HCT116 (cell line): ENCODE measurements at regions not wholly inside any gene's neighbourhood (a gene's known extent, or its start where the extent isn't known, plus 50 kb on each side); places are given as distances from the start of the nearest gene placed in this dataset.

Experiments used
- ATAC-seq: fragments of 200-7000 bp; cut with Tn5 transposase; 2 replicates; pipeline ENCODE4 v1.9.1; 2020; ENCODE audit warnings: mild to moderate bottlenecking, moderate library complexity
- BruUV-seq: library from RNA; stranded (reverse); fragments of 400-500 nt; replicated peaks from 2 replicates; lab custom pipeline; 2021; lab: Mats Ljungman, UMichigan
- CTCF ChIA-PET: fragments of 300-600 bp; sonication (Branson Sonifier 250); formaldehyde crosslinking; loops from one replicate; lab custom pipeline; 2021; ENCODE audit warnings: antibody characterized with exemption; lab: Charles Lee
- POLR2A ChIA-PET: fragments of 300-600, 350-600 bp; sonication (Branson Sonifier 250); formaldehyde crosslinking; loops from one replicate; lab custom pipeline; 2021; ENCODE audit warnings: antibody characterized with exemption; lab: Charles Lee
- RAD21 ChIA-PET, 2 experiments: fragments of 300-600 bp; sonication (Branson Sonifier 250); formaldehyde crosslinking; loops; one replicate each; lab custom pipeline; 2023; ENCODE audit warnings: low total read pairs in 2 of 2; ENCODE audit not compliant: uncharacterized antibody in 2 of 2, unreplicated experiment in 2 of 2, low non-redundant PET in 1 of 2; lab: Charles Lee
- DNase-seq: peaks from one replicate; pipeline ENCODE4 v3.0.0-alpha.2; 2010; ENCODE audit warnings: low read depth, low spot score
- H2AFZ ChIP-seq: fragments of 200-600 bp; shearing (Covaris generic), sonication (generic); 2 replicates; pipeline ENCODE4 v1.6.1; 2017; ENCODE audit warnings: low read depth, mixed run types, mixed read lengths, antibody characterized with exemption, low read length; ENCODE audit not compliant: poor library complexity, severe bottlenecking
- H3K27ac ChIP-seq: 2 replicates; pipeline ENCODE4 v1.5.1; 2012; ENCODE audit warnings: low read depth, low read length
- H3K27me3 ChIP-seq: fragments of 200-600 bp; sonication (generic); 2 replicates; pipeline ENCODE4 v1.6.1; 2016; ENCODE audit warnings: mixed run types, low read length, mixed read lengths; ENCODE audit not compliant: insufficient read depth
- H3K36me3 ChIP-seq, 2 experiments: fragments of 200-500 bp in 1 of 2; fragments of 200-600 bp in 1 of 2; sonication (Bioruptor generic) in 1 of 2; sonication (generic) in 1 of 2; 2 replicates each; pipeline versions ENCODE4 v1.5.1 to v1.6.1; 2014 to 2016; ENCODE audit warnings: low read length in 2 of 2, inconsistent platforms in 1 of 2, mixed read lengths in 1 of 2, mixed run types in 1 of 2; ENCODE audit not compliant: insufficient read depth in 2 of 2, control insufficient read depth in 1 of 2
- H3K4me1 ChIP-seq, 2 experiments: fragments of 200-600 bp in 1 of 2; sonication (generic) in 1 of 2; 2 replicates each; pipeline versions ENCODE4 v1.5.1 to v1.6.1; 2012 to 2017; ENCODE audit warnings: low read length in 2 of 2, inconsistent platforms in 1 of 2, mild to moderate bottlenecking in 1 of 2, mixed read lengths in 1 of 2, mixed run types in 1 of 2, moderate library complexity in 1 of 2; ENCODE audit not compliant: insufficient read depth in 2 of 2, control insufficient read depth in 1 of 2
- H3K4me2 ChIP-seq: fragments of 200-600 bp; sonication (generic); 2 replicates; pipeline ENCODE4 v1.6.1; 2017; ENCODE audit warnings: mixed run types, low read length, mixed read lengths
- H3K4me3 ChIP-seq, 2 experiments: fragments of 200-600 bp in 1 of 2; sonication (generic) in 1 of 2; replicated peaks in 1 of 2; 2 replicates each; pipeline ENCODE4 v1.5.1; 2011 to 2016; ENCODE audit warnings: low read length in 2 of 2, control low read depth in 1 of 2, low read depth in 1 of 2, mild to moderate bottlenecking in 1 of 2, mixed read lengths in 1 of 2, mixed run types in 1 of 2
- H3K79me2 ChIP-seq: fragments of 200-600 bp; sonication (generic); 2 replicates; pipeline ENCODE4 v1.6.1; 2017; ENCODE audit warnings: mild to moderate bottlenecking, mixed run types, low read length, moderate library complexity, mixed read lengths; ENCODE audit not compliant: insufficient read depth
- H3K9ac ChIP-seq: fragments of 200-600 bp; sonication (generic); 2 replicates; pipeline ENCODE4 v1.6.1; 2016; ENCODE audit warnings: low read length, mixed read lengths
- H3K9me2 ChIP-seq: fragments of 200-600 bp; sonication (generic), shearing (Covaris generic); 2 replicates; pipeline ENCODE4 v1.6.1; 2017; ENCODE audit warnings: mixed run types, mild to moderate bottlenecking, moderate library complexity; ENCODE audit not compliant: insufficient read depth
- H3K9me3 ChIP-seq, 2 experiments: fragments of 200-500 bp in 1 of 2; fragments of 200-600 bp in 1 of 2; sonication (Bioruptor generic) in 1 of 2; sonication (generic) in 1 of 2; 2 replicates each; pipeline ENCODE4 v1.6.1; 2014 to 2017; ENCODE audit warnings: low read length in 2 of 2, mixed read lengths in 2 of 2, inconsistent platforms in 1 of 2, low read depth in 1 of 2, mild to moderate bottlenecking in 1 of 2, mixed run types in 1 of 2, moderate library complexity in 1 of 2; ENCODE audit not compliant: control insufficient read depth in 1 of 2, insufficient read depth in 1 of 2
- H4K20me1 ChIP-seq: fragments of 200-600 bp; sonication (generic), shearing (Covaris generic); 2 replicates; pipeline ENCODE4 v1.6.1; 2017; ENCODE audit warnings: mixed run types, mild to moderate bottlenecking, moderate library complexity; ENCODE audit not compliant: insufficient read depth
- CBX3 ChIP-seq: IDR thresholded peaks from 2 replicates; pipeline ENCODE4 v1.6.1; 2012; ENCODE audit warnings: low read depth
- CTCF ChIP-seq, 3 experiments: fragments of 200-600 bp in 1 of 3; sonication (generic) in 1 of 3; IDR thresholded peaks in 2 of 3; conservative IDR thresholded peaks in 1 of 3; 2 replicates each; pipeline ENCODE4 v1.5.1; 2012 to 2017; ENCODE audit warnings: low read depth in 2 of 3, low read length in 2 of 3, antibody characterized with exemption in 1 of 3, borderline replicate concordance in 1 of 3, control low read depth in 1 of 3, mild to moderate bottlenecking in 1 of 3, mixed read lengths in 1 of 3, mixed run types in 1 of 3, moderate library complexity in 1 of 3; ENCODE audit not compliant: insufficient read depth in 1 of 3
- EGR1 ChIP-seq: IDR thresholded peaks from 2 replicates; pipeline ENCODE4 v1.6.1; 2012; ENCODE audit warnings: low read depth
- EZH2 ChIP-seq: fragments of 200-600 bp; sonication (generic); IDR thresholded peaks from 2 replicates; pipeline ENCODE4 v1.6.1; 2017; ENCODE audit warnings: antibody characterized with exemption, mixed run types
- EZH2phosphoT487 ChIP-seq: fragments of 200-600 bp; IDR thresholded peaks from 2 replicates; pipeline ENCODE4 v1.6.1; 2018; ENCODE audit warnings: antibody characterized with exemption, borderline replicate concordance
- FOSL1 ChIP-seq: IDR thresholded peaks from 2 replicates; pipeline ENCODE4 v1.6.1; 2012; ENCODE audit warnings: low read depth
- JUND ChIP-seq: IDR thresholded peaks from 2 replicates; pipeline ENCODE4 v1.6.1; 2012
- MAX ChIP-seq: IDR thresholded peaks from 2 replicates; pipeline ENCODE4 v1.6.1; 2012
- POLR2A ChIP-seq: IDR thresholded peaks from 2 replicates; pipeline ENCODE4 v1.7.0; 2011; ENCODE audit warnings: borderline replicate concordance; ENCODE audit not compliant: insufficient read depth, insufficient read length; ENCODE audit errors: extremely low read depth
- POLR2AphosphoS5 ChIP-seq: IDR thresholded peaks from 2 replicates; pipeline ENCODE4 v1.6.1; 2011; ENCODE audit warnings: mild to moderate bottlenecking, low read depth, low read length, moderate library complexity
- SIN3A ChIP-seq: IDR thresholded peaks from 2 replicates; pipeline ENCODE4 v1.6.1; 2012; ENCODE audit warnings: low read depth
- SP1 ChIP-seq: IDR thresholded peaks from 2 replicates; pipeline ENCODE4 v1.6.1; 2012; ENCODE audit warnings: low read depth
- SRF ChIP-seq: IDR thresholded peaks from 2 replicates; pipeline ENCODE4 v1.6.1; 2012; ENCODE audit warnings: low read depth
- YY1 ChIP-seq: IDR thresholded peaks from 2 replicates; pipeline ENCODE4 v1.6.1; 2011; ENCODE audit warnings: low read length, low read depth, moderate library complexity, mild to moderate bottlenecking; ENCODE audit not compliant: insufficient replicate concordance; ENCODE audit errors: extremely low read depth
- ZBTB33 ChIP-seq: IDR thresholded peaks from 2 replicates; pipeline ENCODE4 v1.6.1; 2011; ENCODE audit warnings: mild to moderate bottlenecking, low read length, moderate library complexity; ENCODE audit not compliant: insufficient replicate concordance; ENCODE audit errors: extremely low read depth
- ZNF274 ChIP-seq: fragments of 200-500 bp; sonication (Bioruptor generic); IDR thresholded peaks from 2 replicates; pipeline ENCODE4 v1.6.1; 2014; ENCODE audit warnings: mild to moderate bottlenecking, low read depth, low read length, inconsistent platforms
- intact Hi-C: fragments of 100-400 bp; cut with micrococcal nuclease; formaldehyde crosslinking; loops from 2 replicates; pipeline ENCODE4 v1.10.0; 2022

GRCh38 chr15:29343229-29343628 lies 73.6 kb upstream of the NSMCE3 start:
- ATAC-seq (no peak), DNase-seq (no peak)
- ChIA-PET CTCF (no interaction called here), RAD21 (no interaction called here), POLR2A (no interaction called here)
- H4K20me1 ChIP-seq = no peaks in the 10 kb centered on the region
- no peak overlapping the region for H2AFZ ChIP-seq
- no peaks in the 10 kb centered on the region for H3K9me3 ChIP-seq
- H3K27ac ChIP-seq = no peak overlapping the region
- no peaks in the 10 kb centered on the region for H3K4me1 ChIP-seq
- peaks cover 31% of the 10 kb centered on the region for H3K27me3 ChIP-seq
- no peaks in the 10 kb centered on the region for H3K79me2 ChIP-seq
- intact Hi-C loops = no loop called here
- no peaks in the 10 kb centered on the region for H3K9me2 ChIP-seq
- H3K36me3 ChIP-seq = no peaks in the 10 kb centered on the region
- no peak for TF ChIP-seq EZH2
- TF ChIP-seq MAX = no peak
- TF ChIP-seq SIN3A = no peak
- no peak for TF ChIP-seq ZNF274
- no peak for TF ChIP-seq POLR2A
- no peak for TF ChIP-seq YY1
- TF ChIP-seq POLR2AphosphoS5 = no peak
- no peak overlapping the region for H3K9ac ChIP-seq
- H3K4me3 ChIP-seq = no peak overlapping the region
- no peak overlapping the region for H3K4me2 ChIP-seq
- BruUV-seq = no TSS peak

GRCh38 chr15:29342201-29342600 lies 72.6 kb upstream of the NSMCE3 start:
- BruUV-seq = no TSS peak
- no peak for TF ChIP-seq FOSL1
- no peak for TF ChIP-seq EZH2phosphoT487
- no peak for TF ChIP-seq POLR2A
- TF ChIP-seq MAX = no peak
- TF ChIP-seq ZNF274 = no peak
- TF ChIP-seq ZBTB33 = no peak
- TF ChIP-seq JUND = no peak
- TF ChIP-seq POLR2AphosphoS5 = no peak
- no peak for TF ChIP-seq SRF
- TF ChIP-seq CTCF (IDR thresholded peaks at IDR 0.05 in 2 of 3, conservative IDR thresholded peaks at IDR 0.05 in 1 of 3; ENCODE audit: borderline replicate concordance in 1 of 3, insufficient read depth in 1 of 3, low read depth in 2 of 3, low read length in 2 of 3) = no peak
- TF ChIP-seq CBX3 = no peak
- no peak for TF ChIP-seq EGR1
- no peak for TF ChIP-seq SIN3A
- TF ChIP-seq SP1 = no peak

More at GRCh38 chr15:29342201-29342600, 72.6 kb upstream of the NSMCE3 start:
- CTCF ChIA-PET = no interaction called here
- H3K9me3 ChIP-seq = no peaks in the 10 kb centered on the region
- no peak overlapping the region for H3K27ac ChIP-seq
- H3K4me2 ChIP-seq = no peak overlapping the region
- H3K4me3 ChIP-seq = no peak overlapping the region
- no peaks in the 10 kb centered on the region for H3K79me2 ChIP-seq
- intact Hi-C loops = no loop called here
- H4K20me1 ChIP-seq = no peaks in the 10 kb centered on the region
- H3K4me1 ChIP-seq = no peaks in the 10 kb centered on the region
- RAD21 ChIA-PET = no interaction called here
- H3K36me3 ChIP-seq = no peaks in the 10 kb centered on the region
- no peaks in the 10 kb centered on the region for H3K9me2 ChIP-seq
- no peak overlapping the region for H2AFZ ChIP-seq
- no peak overlapping the region for H3K9ac ChIP-seq
- DNase-seq = no peak
- peaks cover 26% of the 10 kb centered on the region for H3K27me3 ChIP-seq
- no peak for ATAC-seq
- POLR2A ChIA-PET = no interaction called here
